Cardiac septum (tissue), 1 donor: ENCODE measurements at regions not wholly inside any gene's neighbourhood (a gene's known extent, or its start where the extent isn't known, plus 50 kb on each side); places are given as distances from the start of the nearest gene placed in this dataset.

Source experiments
- DNase-seq: peaks from one replicate; pipeline ENCODE4 v3.0.0-alpha.2; 2020; ENCODE audit warnings: low spot score
- intact Hi-C: fragments of 100-400 bp; cut with DNase I; formaldehyde crosslinking; loops from one replicate; pipeline ENCODE4 v1.14.0; 2022
- donor health status: DM: no; HTN: no; CAD: no.

DNA sequence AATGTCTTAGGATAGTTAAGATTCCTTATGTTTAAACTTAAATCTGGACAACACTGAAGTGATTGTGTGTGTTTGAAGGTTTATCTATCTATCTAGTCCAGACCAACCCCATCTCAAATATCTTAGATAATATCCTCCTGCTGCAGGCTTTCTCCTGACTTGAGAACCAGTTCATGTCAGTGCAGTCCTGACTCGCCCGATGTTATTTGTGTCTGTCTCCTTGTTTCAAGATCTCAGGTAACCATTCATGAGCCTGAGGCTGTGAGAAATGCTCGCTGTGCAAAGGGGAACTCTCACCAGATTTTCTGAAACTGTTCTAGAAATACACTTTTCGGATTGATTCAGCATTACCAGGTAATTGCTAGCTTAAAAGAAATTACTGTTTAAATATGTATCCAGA lies 356.2 kb downstream of the SNAPC1 start:
- intact Hi-C loops, result no loop called here
- no peak for DNase-seq

DNA sequence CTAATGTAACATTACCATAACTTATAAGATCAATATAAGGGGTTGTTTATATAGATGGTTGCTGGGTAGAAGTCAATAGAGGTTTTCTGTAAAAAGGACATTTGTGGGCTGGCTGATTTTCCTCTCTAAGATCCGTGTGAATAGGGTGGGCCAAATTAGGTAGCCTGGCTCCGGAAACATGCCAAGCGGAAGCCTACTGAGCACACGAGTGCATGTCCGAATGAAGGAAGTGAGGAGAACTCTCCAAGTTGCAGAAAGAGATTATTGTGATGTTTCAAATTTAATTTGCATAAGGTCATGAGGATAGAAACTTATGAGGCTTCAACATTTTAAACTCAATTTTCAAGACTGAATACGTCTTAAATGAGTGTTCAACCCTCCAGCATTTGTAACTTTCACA lies 356.7 kb downstream of the SNAPC1 start:
- intact Hi-C loops, result no loop called here
- DNase-seq, result no peak

- DNase-seq, result no peak
- intact Hi-C loops, result loop anchor here (10.0 kb wide), 2 partner anchors 229 to 669 kb away; no protein-coding TSS in a partner anchor
Observed at GRCh38 chr14:62123961-62124360, 361.7 kb downstream of the SNAPC1 start.

DNA sequence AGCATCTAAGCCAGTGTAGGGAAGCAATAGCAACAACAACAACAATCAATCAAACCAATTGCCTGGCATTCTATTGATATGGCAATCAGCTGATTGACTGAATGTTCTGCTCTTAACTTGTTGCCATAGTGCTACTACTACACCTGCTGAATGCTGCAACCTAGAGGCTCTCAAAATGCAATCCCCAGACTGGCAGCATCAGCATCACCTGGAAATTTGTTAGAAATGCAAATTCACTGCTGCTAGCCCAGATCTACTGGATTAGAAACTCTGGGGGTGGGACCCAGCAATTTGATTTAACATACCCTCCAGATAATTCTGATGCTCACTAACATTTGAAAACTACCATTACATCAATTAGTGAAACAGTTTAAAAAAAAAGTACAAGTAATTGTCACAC lies 363.6 kb downstream of the SNAPC1 start:
- DNase-seq, result no peak
- intact Hi-C loops, result loop anchor here (5.0 to 10.0 kb wide), 3 partner anchors 231 to 828 kb away; no protein-coding TSS in a partner anchor

- no peak for DNase-seq
- intact Hi-C loops, result loop anchor here (5.0 to 10.0 kb wide), 3 partner anchors 232 to 830 kb away; no protein-coding TSS in a partner anchor
Observed at GRCh38 chr14:62126879-62127478, 364.8 kb downstream of the SNAPC1 start.

GRCh38 chr14:62130441-62130840 lies 368.2 kb downstream of the SNAPC1 start:
- no peak for DNase-seq
- intact Hi-C loops, result no loop called here

GRCh38 chr14:62133776-62134550 lies 371.7 kb downstream of the SNAPC1 start:
- intact Hi-C loops, result no loop called here

GRCh38 chr14:62138593-62138992 lies 376.4 kb downstream of the SNAPC1 start:
- no peak for DNase-seq
- intact Hi-C loops, result no loop called here

More at GRCh38 chr14:62133776-62134550, 371.7 kb downstream of the SNAPC1 start:
- DNase-seq, result no peak

GRCh38 chr14:62141139-62141538 lies 378.9 kb downstream of the SNAPC1 start:
- intact Hi-C loops, result no loop called here

DNA sequence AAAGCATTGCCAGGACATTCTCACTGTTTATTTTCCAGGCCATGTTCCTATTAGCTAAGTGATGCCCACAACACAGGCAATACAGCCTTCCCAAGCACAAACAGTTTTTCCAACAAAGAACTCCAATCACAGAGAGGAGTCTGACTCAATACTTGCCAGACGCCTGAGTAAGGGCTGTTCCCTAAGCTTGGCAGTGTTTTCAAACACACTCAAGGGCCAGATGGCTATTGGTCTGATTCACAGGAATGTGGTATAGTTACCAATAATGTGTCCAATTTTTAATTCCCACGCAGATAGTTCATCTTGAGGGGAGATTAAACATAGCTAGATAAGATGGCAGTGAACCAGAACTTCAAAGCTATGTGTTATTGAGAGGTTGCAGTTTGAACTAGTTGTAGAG lies 381.0 kb downstream of the SNAPC1 start:
- intact Hi-C loops, result no loop called here
- DNase-seq, result no peak

More at GRCh38 chr14:62141139-62141538, 378.9 kb downstream of the SNAPC1 start:
- DNase-seq, result no peak

DNA sequence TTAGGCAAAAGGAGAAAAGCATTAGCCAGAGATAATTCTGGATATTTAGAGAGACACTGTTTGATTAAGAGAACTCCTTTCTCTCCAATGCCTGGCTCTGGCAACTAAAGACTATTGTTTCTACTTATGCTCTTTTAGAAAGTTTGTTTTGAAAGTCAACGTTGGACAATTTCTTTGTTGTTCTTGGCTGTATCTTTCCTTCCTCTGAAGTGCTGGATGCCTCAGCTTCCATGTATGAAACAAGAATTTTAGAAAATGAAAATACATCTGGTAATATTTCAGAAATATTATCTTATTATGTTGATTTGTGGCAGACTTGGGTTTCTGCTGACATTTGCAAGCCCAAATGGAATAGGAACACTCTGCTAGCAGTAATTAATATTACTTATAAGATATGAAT lies 382.6 kb downstream of the SNAPC1 start:
- DNase-seq, result no peak
- intact Hi-C loops, result no loop called here

DNA sequence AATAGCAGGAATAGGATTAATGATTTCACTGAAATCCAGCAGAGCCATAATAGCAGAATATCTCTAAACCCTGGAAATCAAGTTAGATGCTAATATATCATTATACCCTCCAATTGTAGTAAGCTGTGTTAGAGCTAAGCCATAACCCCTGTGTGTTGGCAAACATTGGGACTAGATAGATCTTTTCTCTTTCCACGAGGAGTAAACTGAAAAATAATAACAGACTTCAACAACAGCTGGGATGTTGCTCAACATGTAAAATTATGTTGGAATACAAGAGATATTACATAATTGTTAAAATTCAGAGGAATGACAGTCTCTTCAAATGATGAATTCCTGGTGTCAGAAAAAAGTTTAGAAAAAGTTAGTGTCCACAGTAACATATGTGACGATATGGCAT lies 383.8 kb downstream of the SNAPC1 start:
- DNase-seq, result no peak
- intact Hi-C loops, result no loop called here

DNA sequence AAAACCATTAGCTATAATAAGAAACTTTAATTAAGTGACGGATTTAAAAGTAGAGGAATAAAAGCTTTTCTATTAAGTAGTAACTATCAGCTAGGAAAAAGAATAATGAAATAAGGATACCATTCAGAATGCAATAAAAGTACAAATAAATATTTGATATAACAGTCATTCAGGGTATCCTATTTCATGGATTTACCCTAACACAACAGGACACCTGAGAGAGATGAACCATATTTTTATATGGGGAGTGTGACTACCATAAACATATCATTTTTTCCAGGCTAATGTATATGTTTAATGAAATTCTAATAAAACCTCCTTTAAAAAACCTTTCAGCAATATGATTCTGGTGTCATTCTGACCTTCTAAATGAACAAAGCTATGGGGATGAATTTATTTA lies 393.8 kb downstream of the SNAPC1 start:
- intact Hi-C loops, result no loop called here
- DNase-seq, result no peak

GRCh38 chr14:62158779-62159178 lies 396.6 kb downstream of the SNAPC1 start:
- intact Hi-C loops, result no loop called here
- no peak for DNase-seq

GRCh38 chr14:62159314-62159713 lies 397.1 kb downstream of the SNAPC1 start:
- intact Hi-C loops, result no loop called here
- no peak for DNase-seq

DNA sequence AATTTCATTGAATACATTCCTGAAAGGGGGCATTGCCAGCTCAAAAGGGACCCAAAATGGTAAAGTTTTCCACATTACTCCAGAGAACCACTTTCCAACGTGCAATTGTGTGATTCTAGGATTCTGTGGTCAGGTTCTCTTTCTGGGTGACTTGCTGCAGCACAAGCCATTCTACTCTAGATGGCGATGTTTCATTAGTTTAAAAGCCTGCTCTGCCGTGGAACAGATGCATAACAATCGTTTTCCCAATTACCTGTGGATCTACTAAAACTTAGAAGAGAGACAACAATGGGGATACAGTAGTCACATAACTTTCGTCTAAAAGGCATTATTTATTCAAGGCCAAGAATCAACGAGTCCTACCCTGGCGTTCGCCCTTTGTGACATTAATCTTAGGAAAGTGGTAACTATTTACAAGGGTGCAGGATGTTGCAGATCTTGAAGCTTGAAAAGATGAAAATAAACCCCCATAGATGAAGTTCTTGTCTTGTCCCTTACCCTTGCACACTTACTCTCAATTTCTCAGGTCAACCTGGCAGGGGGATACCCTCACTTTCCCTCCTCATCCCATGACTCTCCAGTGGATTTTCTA lies 400.9 kb downstream of the SNAPC1 start:
- no peak for DNase-seq
- intact Hi-C loops, result no loop called here

DNA sequence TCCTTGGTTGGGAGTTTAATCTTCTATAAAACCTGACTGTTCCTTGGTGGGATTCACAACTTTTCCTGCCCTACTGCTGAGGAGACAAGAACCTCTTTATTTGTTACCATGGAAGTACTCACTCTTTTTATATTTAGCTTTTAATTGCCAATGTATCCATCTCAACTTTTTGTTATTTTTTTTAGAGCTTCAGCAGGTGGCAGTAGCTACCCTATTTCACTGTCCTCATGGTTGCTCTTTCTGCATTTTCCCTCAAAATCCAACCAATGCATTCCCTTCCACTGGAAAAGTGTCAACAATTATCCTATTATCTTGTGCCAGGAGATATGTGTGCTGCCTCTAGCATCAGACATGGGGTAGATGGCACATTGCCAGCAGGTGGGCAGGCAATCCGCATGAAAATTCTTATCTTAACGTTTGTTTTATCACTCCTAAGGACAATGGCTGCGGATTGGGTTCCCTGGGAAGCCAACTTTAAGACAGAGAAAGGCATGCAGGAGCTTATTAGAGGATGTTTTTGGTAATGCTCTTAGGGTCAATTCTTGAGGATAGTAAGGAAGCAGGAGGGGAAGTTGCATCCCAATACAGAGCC lies 406.4 kb downstream of the SNAPC1 start:
- intact Hi-C loops, result no loop called here
- DNase-seq, result no peak

GRCh38 chr14:62179367-62180018 lies 417.3 kb downstream of the SNAPC1 start:
- intact Hi-C loops, result loop anchor here (2.0 kb wide), 1 partner anchor 1095 kb away; no protein-coding TSS in a partner anchor
- DNase-seq, result no peak

GRCh38 chr14:62181591-62181990 lies 419.4 kb downstream of the SNAPC1 start:
- intact Hi-C loops, result no loop called here
- DNase-seq, result no peak

DNA sequence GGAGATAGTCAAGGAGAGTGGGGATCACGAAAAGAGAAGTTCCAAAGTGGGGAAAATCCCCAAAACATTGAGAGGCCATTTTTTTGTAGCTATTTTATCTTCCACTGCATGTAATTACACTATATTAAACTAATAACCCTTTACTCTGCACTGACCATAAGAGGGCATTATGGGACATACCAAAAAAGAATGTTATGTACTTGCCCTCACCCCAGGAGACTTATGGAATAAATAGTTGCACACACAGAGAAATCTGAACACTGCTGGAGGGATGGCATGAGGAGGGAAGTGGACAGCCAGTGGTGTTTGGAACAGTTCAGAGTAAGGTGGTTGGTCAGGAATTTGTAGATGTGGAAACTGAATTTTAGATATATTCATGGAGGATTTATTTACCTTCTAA lies 422.9 kb downstream of the SNAPC1 start:
- intact Hi-C loops, result no loop called here
- no peak for DNase-seq
